ENCODE measurements at regions not wholly inside any gene's neighbourhood (a gene's known extent, or its start where the extent isn't known, plus 50 kb on each side); places are given as distances from the start of the nearest gene placed in this dataset.

DNA sequence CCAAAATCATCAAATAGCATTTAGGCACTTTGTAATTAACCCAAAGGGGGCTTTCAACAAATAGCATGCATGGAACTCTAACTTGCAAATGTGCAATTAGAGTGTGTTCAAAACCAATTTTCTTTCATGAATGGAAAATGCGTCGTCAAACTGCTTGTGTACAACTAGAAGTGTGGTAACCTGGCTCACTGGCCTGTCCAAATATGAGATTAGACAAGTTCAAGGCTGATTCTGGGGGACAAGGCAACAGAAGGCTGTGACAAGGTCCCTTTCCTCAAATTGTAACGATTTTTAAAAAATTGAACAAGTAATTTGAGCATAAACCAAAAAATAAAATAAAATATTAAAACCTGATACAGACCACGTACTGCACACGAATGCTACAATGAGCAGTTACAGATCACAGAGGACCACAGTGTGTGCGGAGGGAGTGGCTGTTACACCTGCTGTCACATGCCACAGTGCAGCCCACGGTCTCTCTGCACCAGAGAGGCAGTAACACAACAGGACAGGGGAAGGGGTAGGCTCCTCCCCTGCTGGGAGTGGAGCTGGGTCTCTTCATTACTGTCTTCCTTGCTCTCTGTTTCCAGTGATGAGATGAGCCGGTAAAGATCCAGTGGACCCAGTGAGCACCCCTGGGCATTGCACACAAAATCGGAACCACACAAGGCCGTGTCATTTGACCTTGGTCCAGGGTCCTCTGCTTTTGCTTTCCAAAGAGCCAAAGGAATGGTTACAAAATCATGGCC, 252.2 kb upstream of the PDE10A start:
- no peak for DNase-seq (ENCODE audit: low read depth, low spot score)

DNA sequence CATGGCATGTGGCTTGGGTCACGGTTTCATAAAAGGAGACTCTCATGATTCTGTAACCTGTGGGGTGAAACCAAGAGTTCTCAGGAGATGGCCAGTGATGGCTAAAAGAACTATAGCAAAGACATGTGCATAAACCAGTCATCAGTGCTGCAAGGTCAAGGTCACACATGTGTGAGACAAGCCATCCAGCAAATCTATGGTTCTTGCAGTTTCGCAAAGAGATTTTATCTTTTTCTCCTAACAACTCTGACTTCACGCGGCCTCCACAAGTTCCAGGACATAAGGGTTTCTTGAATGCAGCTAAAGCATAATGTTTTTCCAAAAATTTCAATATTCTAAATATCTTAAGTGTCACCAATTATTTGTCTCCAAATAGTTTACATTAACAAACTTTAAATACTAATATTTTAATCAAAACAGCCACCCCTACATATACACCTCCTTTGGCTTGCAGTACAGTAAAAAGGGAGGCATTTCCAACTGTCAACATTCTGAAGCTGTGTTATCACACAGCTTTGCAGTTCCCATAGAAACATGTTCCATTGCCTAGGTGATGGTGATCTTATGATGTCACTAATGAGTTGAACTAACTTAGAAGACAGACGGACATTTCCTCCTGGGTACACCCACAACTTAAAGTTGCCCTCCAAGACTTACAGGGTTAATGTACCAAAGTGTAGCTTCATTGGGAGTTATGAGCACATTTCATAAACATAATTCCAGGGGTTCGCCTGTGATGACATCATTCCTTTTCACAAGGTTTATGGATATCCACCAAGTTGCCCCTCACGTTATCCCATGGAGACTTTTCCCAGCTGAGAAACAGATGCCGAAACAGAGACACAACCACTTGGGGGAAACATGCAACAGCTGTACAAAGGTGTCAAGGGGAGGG, 250.9 kb upstream of the PDE10A start:
- no peak for DNase-seq (ENCODE audit: low read depth, low spot score)

DNA sequence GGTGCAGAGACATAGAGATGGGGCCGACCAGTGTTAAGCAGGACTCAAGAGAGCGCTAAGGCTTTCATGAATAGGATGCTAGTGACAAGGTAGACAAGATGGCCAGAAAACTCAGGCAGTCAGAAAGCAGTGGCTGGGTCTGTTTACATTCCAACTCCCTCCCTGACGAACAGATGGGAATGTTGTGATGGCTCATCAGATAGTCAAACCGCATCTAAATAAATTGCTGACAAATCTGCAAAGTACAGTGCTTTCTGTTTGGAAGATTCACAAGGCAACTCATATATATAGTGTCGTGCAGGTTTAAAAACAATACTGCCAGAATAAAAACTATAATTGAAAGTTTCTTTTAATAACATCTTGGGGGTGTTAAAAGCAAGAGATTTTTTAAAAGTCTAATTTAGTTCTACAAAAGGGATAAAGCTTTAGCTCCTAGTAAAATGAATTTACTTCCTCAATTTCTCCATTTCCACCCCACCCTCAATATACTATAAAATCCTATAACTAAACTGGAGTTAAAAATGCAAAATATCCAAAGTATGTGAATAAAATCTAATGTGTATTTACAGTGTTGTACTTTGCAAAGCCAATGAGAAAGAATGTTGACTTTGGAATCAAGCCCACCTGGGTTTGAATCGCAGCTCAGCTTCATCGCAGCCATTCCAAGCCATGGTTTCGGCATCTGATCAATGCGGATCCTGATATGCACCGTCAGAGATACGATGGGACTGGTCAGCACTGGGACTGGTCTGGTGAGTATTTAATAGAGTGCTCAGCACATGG, 247.3 kb upstream of the PDE10A start:
- no peak for DNase-seq (ENCODE audit: low read depth, low spot score)

DNA sequence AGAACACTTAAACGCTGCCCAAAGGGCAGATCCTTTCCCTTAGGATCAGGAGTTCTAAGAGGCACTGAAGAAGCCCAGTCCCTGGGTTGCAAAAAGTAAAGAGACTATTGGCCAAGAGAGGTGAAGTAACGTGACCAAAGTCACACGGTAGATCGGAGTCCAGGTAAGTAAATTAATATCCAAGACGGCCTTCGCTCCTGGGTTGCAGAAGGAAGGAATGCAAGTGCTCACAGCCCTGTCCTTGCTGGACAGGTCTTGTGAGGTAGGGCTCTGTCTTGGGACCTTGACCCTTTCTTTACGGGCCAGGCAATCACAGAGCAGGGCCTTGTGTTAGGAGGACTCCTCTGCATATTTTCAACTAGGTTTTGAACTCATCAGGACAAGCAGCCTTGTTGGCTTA, 243.7 kb upstream of the PDE10A start:
- no peak for DNase-seq (ENCODE audit: low read depth, low spot score)

DNA sequence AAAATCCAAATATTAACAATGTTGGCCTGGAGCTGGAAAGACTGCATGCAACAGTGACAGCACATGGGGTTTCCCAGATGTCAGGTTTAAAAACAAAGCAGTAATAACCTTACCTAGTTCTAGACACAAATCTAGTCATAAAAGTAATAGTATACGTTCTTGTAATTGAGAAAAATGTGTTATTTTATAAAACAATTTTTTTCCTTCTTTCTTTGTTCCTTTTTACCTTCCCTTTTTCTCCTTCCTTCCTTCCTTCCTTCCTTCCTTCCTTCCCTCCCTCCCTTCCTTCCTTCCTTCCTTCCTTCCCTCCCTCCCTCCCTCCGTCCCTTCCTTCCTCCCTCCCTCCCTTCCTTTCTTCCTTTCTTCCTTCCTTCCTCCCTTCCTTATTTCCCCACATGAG, 242.7 kb upstream of the PDE10A start:
- no peak for DNase-seq (ENCODE audit: low read depth, low spot score)

DNA sequence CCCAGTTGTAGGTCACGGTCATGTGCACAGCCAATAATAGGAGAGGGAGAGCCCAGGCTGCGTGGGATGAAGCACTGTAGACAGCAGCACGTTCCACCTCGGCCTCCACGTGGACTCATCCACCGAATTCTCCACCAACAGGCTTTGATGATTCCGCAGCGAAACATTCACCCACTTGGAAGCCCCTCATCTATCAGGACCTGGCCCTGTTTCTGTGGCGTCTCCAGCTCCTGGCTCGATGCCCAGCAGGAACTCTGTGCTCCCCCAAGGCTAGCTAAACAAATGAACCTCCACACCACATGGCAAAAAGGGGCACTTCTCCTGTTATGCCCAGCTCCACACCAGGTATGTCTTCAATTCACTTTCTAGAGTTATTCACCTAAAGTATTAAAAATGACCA, 237.9 kb upstream of the PDE10A start:
- no peak for DNase-seq (ENCODE audit: low read depth, low spot score)

DNA sequence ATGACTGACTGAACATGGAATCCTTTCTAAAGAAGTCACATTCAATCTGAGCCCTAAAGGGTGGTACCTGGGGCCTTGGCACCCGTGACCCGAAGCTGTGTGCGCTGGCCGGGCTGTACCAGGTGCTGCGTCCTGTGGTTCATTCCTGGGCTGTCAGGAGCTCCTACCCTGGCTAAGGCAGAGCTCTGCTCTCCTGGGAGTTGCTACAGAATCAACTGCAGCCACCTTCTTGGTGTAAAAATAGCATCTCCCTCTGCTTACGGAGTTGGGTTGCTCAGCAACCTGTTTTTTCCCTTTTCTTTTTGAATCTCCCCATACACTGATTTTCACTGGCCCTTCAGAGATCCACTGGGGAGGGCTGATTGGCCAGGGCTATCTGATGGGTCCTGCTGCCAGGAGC, 236.6 kb upstream of the PDE10A start:
- no peak for DNase-seq (ENCODE audit: low read depth, low spot score)

DNA sequence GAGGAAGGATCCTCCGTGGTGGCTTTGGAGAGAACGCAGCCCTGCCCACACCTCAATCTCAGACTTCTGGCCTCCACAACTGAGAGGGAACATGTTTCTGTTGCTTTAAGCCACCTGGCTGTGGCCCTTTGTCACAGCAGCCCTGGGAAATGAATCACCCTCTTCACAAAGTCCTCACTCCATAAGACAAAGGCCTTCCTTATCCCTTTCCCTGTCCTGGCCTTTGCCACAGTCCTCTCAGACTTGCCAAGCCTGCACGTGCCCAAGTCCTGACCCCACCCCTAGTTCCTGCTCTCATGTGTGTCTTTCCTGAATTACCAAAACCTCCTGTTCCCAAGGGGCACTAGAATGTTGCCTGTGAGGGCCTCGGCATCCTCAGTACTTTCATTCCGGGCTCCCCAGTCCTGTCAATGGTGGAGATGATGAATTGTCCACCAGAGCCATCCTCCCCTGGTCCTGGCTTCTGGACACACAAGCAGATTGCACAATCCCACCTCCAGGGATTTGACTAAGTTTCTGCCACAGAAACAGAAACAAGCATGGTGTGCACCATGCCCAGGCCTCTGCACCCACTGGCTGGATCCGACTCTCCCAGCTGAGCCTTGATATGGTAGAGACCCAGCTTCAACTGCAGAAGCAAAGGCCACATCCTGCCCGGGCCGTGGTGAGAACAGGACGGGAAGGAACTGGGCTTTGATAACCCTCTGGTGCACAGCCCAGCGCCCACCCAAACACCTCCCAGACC, 232.6 kb upstream of the PDE10A start:
- no peak for DNase-seq (ENCODE audit: low read depth, low spot score)

DNA sequence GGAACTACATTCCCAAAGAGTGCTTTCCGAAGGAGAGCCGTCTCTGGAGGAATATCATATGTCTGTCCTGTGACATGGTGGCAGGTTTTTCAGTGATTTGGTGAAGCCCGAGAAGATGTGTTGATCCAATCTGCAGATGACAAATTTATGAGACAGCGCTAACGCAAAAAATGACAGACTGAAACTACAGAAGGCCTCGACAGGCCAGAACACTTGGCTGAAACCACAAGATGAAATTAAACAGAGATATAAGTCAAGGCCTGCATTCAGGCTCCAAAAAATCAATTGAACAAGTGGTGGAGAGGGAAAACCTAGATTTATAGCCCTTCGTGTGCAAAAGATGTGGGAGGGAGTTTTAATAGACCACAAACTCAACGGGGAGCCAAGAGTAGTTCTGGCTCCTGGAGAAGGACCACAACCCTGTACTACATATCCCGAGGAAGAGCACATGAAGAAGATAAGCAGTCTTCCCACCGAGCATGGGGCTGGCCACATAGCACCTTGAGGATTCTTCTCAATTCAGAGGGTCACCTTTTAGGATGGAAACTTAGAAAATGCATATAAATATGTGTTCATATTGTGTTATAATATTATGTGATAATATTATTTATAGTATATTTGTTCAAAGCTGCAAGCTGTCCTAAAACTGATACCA, 231.3 kb upstream of the PDE10A start:
- no peak for DNase-seq (ENCODE audit: low read depth, low spot score)

DNA sequence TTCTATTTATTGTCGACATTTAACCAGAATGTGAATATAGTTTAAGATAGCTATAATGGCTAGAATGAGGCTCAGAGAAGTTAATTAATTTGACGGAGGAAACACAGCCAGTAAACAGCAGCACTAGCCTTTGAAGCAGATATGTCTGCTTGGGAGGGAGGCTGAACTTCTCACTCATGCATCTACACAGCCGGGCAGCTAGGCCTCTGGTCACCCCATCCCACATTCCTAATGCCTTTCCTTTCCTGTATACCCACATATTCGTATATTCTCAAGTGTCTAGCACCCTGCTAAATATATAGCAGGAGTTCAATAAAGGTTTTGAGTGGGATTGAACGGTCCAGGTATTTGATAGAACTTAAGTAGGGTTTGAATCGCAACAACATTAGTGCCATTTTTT, 230.4 kb upstream of the PDE10A start:
- no peak for DNase-seq (ENCODE audit: low read depth, low spot score)

DNA sequence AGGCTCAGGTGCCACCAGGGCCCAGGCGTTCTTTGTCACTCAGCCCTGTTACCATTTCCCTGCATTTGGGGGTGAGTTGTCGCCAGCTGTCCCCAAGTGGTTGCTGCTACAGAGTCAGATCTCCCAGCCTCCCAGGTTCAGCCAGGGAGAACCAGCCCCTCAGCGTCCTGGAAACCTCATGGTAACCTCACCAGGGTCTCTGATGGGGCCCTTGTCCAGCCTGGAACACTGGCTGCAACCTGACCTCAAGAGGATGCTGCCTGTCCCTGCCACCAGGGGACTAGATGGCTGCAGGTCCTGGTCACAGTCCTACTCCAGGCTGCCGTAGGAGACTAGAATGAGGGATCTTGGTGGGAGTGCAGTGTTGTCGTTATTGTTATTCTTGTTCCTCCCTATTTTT, 228.3 kb upstream of the PDE10A start:
- DNase-seq (ENCODE audit: low read depth, low spot score): no peak

DNA sequence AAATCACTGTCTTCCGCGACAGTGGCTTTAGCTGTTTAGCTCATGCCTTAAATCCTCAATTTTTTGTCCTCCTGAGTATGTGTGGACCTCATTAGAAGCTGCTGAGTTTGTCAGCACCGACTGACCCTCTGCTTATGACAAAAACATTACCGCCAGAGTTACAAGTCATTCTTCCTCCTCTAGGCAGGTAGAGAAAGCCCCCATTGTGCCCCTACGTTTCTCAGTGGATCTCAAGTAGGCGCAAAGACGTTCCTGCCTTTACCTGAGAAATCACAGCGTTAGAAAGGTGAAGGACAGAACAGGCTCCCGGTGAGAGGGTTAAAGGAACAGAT, 227.3 kb upstream of the PDE10A start:
- no peak for DNase-seq (ENCODE audit: low read depth, low spot score)

DNA sequence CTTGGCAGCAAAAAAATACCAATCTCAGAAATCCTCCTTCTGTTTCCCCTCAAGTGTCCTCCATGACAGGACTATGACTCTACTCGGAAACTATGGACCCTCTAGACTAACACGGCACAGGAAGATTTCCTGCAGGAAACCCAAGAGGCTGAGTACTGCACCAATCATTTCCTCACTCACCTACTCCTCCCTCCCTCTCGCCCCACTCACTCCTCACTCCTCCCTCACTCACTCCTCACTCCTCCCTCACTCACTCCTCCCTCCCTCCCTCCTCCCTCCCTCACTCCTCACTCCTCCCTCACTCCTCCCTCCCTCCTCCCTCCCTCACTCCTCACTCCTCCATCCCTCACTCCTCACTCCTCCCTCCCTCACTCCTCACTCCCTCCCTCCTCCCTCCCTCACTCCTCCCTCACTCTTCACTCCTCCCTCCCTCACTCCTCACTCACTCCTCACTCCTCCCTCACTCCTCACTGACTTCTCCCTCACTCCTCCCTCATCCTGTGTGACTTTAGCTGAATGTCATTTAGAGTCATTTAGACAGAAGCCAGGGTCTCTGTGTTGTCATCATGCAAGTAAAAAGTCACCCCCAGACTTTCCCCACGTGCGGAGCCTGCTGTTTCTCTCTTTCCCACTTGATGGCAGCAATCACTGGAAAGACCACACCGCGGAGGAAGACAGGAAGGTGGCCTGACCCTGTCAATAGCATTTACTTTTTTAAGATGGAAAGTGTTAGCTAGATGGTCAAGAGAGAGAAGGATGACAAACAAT, 226.8 kb upstream of the PDE10A start:
- DNase-seq (ENCODE audit: low read depth, low spot score): no peak

DNA sequence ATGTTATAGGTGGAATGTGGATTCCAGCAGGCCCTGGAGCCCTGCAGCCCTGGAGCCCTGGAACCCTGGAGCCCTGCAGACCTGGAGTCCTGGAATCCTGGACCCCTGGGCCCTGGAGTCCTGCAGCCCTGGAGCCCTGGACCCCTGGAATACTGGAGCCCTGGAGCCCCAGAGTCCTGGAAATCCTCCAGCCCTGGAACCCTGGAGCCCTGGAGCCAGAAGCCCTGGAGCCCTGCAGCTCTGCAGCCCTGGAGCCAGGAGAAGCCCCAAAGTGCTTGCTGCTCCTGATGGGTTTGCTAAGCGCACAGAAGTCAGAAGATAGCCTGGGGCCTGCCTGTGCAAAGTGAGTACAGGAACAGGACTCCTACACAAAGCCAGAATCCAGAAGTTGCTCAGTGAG, 223.1 kb upstream of the PDE10A start:
- DNase-seq (ENCODE audit: low read depth, low spot score): no peak

DNA sequence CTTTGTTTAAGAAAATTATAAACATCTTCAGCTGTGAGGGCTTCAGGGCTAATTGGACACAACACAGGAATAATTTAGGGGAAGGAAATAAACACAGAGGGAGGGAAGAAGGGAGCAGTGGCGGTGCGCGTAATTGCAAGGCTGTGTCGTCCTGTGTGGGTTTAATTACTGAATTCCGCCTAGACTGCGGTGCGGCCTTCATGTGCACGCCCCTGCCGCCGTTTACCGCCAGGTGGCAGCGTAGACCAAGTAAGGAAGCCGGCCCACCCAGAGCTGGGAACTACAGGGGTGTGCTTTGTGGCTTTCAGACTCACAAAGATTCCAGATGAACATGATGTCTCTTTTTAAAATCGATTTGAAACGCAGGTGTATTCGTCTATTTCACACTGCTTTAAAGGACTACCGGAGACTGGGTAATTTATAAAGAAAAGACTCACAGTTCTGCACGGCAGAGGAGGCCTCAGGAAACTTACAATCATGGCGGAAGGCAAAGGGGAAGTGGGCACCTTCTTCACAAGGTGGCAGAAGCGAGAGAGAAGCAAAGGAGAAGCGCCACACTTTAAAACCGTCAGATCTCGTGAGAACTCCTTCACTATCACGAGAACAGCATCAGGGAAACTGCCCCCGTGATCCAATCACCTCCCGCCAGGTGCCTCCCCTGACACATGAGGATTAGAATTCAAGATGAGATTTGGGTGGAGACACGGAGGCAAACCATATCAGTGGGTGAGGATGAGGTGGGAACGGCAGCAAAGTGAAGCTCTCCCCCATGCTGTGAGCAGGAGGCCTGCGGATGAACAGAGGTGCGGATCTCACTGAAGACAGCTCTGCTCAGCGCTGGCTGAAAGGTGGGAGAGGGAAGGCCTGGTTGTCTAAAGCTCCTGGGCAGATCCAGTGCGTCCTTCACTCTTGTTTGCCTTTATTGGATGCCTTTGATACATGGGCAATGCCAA, 222.0 kb upstream of the PDE10A start:
- no peak for DNase-seq (ENCODE audit: low read depth, low spot score)

DNA sequence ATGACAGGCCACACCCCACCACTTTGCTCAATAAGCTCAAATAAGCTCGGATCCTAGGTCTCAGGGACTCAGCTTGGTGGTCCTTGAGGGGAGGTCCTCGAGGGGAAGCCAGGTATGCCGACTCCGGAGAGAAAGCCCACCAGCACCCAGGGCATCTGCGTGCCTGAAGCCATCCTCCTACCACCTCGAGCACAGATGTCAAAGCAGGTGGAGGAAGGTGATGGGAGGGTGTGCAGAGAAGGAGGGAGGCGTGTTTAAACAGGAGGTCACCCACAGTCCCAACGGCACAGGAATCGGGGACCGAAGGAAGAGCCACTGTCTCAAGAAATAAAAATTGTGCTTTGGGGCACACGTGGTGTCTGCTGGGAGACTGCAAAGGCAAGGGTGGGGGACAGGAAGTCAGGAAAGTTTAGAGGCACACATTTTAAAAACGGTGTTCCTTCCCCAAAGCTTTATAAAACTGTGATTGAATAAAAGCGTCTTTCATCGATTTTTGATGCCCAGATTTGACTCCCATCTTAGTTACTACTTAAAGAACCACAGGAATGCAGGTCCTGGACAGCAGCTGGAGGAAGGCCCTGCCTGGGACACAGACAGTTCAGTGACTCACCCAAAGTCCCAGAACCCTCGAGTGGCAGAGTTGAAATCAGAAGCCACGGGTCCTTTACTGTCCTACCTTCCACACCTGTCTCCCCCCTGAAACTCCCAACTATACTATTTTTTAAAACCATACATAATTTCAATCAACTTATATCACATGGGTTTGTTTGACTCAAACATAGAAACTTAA, 221.0 kb upstream of the PDE10A start:
- DNase-seq (ENCODE audit: low read depth, low spot score): no peak

DNA sequence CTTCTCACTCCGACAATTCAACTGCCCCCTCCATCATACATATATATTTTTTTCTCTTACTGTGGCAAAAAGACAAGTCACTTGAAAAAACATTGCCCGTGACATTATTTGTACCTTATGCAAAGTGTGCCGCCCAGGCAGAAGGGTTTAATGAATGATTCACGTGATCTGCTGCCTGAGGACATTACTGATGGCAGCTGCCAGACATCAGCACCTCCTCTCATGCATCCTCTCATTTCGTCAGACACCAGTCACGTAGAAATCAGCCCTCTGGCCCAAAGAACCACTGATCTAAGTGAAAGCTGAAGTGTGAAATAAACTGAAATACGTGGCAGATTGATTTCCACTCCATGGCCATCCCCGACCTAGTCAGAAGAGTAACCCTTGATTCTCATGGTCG, 218.8 kb upstream of the PDE10A start:
- no peak for DNase-seq (ENCODE audit: low read depth, low spot score)

DNA sequence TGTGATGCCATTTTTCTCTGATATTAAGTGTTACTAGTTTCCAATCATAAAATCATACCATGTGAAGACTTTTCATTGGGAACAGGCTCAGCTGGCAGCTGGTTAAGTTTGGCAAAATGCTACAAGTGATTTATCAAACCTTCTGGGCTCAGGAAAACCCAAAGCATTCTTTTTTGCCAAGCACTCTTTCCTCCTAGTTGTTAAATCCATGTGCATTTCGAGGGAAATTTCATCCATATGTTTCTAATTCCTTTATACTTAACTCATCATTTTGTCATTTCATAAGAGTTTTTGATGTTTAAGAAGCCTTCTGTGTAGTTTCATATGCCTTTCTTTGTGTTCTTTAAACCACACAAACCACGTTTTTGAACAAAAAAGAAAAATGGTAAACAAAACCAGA, 217.6 kb upstream of the PDE10A start:
- no peak for DNase-seq (ENCODE audit: low read depth, low spot score)

DNA sequence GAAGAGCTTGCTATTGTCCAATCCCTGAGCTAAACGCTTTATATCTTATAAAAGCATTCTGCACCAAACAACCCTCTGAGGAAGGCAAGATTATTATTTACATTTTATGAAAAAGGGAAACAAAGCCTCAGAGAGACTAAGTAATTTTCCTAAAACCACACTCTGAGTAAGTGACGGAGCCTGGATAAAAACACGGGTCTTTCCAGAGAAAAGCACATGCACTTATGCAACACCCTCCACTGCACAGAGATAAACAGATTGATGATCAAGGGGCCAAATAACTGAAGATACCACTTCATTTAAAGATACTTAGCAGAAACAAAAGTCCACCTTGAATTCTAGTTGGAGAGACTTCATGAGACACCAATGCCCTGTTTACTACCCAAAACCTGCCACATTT, 214.7 kb upstream of the PDE10A start:
- DNase-seq (ENCODE audit: low read depth, low spot score): no peak

Data from iPS DF 19.7 (cell line).